Neural progenitor cell (in vitro differentiated cells): ENCODE measurements at regions not wholly inside any gene's neighbourhood (a gene's known extent, or its start where the extent isn't known, plus 50 kb on each side); places are given as distances from the start of the nearest gene placed in this dataset.

Experiments used
- CTCF ChIP-seq: fragments of 200-600 bp; sonication (generic); IDR thresholded peaks from 2 replicates; pipeline ENCODE4 v1.5.1; 2017; ENCODE audit warnings: antibody characterized with exemption, mild to moderate bottlenecking
- EZH2 ChIP-seq: fragments of 200-600 bp; sonication (generic); IDR thresholded peaks from 2 replicates; pipeline ENCODE4 v1.6.1; 2017; ENCODE audit warnings: antibody characterized with exemption, mild to moderate bottlenecking, moderate library complexity
- EZH2phosphoT487 ChIP-seq: fragments of 200-600 bp; sonication (generic); IDR thresholded peaks from 2 replicates; pipeline ENCODE4 v1.6.1; 2017; ENCODE audit warnings: antibody characterized with exemption

DNA sequence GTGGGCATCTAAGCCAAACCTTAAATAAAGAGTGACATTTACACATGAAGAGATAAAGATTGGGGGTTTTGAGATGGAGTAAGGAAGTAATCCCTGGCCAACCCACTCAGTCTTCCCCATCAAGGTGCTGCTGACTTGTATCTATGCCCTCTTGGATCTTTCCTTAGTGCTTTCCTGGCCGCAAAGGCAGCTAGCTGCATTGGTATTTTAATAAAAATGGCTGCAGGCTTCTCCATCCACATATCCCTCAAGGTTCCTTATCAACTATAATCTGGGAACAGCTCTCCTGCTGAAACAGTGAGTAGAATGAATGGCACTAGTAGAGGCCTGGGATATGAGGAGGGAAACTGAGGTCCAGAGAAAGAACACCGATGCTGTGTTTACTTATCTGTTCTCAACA lies 122.2 kb upstream of the ANKRD28 start:
- no peak for TF ChIP-seq CTCF
- TF ChIP-seq EZH2, result no peak
- no peak for TF ChIP-seq EZH2phosphoT487
